ENCODE measurements at regions not wholly inside any gene's neighbourhood (a gene's known extent, or its start where the extent isn't known, plus 50 kb on each side); places are given as distances from the start of the nearest gene placed in this dataset.
A peak's percentile ranks its signal among the peaks of the same experiment; 100 is the strongest.

DNA sequence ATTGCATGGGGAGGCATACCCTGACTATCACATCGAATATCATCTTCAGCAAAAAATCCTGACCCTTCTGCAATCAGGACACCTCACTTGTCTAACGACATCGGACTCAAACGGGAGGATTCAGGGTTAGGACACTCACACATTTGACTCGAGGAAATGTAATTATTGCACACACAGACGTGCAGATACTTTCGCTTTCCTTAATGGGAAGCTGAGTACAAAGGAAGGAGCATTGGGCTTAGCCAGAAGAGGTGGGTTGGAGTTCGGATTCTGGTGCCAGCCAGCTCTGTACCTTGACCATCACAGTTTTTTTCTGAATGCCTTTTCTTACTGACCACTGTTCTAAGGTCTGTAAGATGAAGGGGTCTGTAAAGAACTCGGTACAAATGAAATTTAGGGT, 260.4 kb downstream of the GALC start:
- intact Hi-C loops (cut with DNase I), result no loop called here
- DNase-seq (ENCODE audit: extremely low spot score), result no peak
- H3K4me3 ChIP-seq, result no peak overlapping the region
- WGBS, result 74% methylated on average over 9 of the region's 9 CpGs
- no peaks in the 10 kb centered on the region for H3K36me3 ChIP-seq
- H3K9me3 ChIP-seq, result no peaks in the 10 kb centered on the region
- no peak overlapping the region for H3K27ac ChIP-seq (replicated peaks in 1 of 4)
- no peaks in the 10 kb centered on the region for H3K4me1 ChIP-seq
- no peaks in the 10 kb centered on the region for H3K27me3 ChIP-seq
- TF ChIP-seq POLR2AphosphoS5 (IDR thresholded peaks at IDR 0.05) (no peak), POLR2A (IDR thresholded peaks at IDR 0.05; ENCODE audit: low read depth) (no peak), CTCF (IDR thresholded peaks at IDR 0.05) (no peak), EP300 (IDR thresholded peaks at IDR 0.05) (no peak)

GRCh38 chr14:87725318-87725717, 267.7 kb downstream of the GALC start:
- Histone ChIP-seq H3K36me3 (no peaks in the 10 kb centered on the region), H3K9me3 (no peaks in the 10 kb centered on the region), H3K27ac (replicated peaks in 1 of 4) (no peak overlapping the region), H3K4me1 (no peaks in the 10 kb centered on the region), H3K27me3 (no peaks in the 10 kb centered on the region), H3K4me3 (no peak overlapping the region)
- TF ChIP-seq POLR2A (IDR thresholded peaks at IDR 0.05; ENCODE audit: low read depth) (no peak), CTCF (IDR thresholded peaks at IDR 0.05) (no peak), EP300 (IDR thresholded peaks at IDR 0.05) (no peak)
- 86% methylated on average over 4 of the region's 4 CpGs for WGBS
- intact Hi-C loops (cut with DNase I), result no loop called here
- no peak for DNase-seq (ENCODE audit: extremely low spot score)

GRCh38 chr14:87712396-87713090, 280.4 kb downstream of the GALC start:
- TF ChIP-seq EP300 (IDR thresholded peaks at IDR 0.05) (no peak), POLR2AphosphoS5 (IDR thresholded peaks at IDR 0.05) (no peak), POLR2A (IDR thresholded peaks at IDR 0.05; ENCODE audit: low read depth) (no peak), CTCF (IDR thresholded peaks at IDR 0.05) (no peak)
- Histone ChIP-seq H3K27ac (replicated peaks in 1 of 4) (no peak overlapping the region), H3K9me3 (no peaks in the 10 kb centered on the region), H3K36me3 (no peaks in the 10 kb centered on the region), H3K27me3 (no peaks in the 10 kb centered on the region), H3K4me1 (no peaks in the 10 kb centered on the region), H3K4me3 (no peak overlapping the region)
- WGBS, result 72% methylated on average over 6 of the region's 6 CpGs
- intact Hi-C loops (cut with DNase I), result no loop called here
- DNase-seq (ENCODE audit: extremely low spot score), result no peak

DNA sequence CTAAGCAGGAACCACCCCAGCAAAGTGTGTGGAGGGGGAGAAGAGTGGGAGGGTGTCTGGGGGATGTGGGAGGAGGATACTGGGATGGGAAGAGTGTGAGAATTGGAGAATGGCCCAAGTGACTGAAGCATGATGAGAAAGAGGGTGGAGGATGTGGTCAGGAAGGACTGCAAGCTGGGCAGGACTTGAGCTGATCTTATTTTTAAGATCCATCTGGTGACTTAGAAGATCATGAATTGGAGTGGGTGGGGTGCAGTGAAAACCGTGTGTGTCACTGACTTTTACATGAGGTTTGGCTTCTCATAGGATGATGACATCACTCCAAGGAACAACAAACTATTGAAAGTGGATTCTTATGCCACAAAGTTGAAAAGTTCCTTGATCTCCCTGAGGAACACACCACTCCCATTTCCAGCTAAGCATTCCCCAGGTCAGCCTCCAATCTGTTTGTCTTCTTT, 287.5 kb downstream of the GALC start:
- no peaks in the 10 kb centered on the region for H3K27me3 ChIP-seq
- H3K27ac ChIP-seq (replicated peaks in 1 of 4), result no peak overlapping the region
- 25% methylated on average over 1 of the region's 1 CpG for WGBS
- peak; percentile 81 for DNase-seq (ENCODE audit: extremely low spot score)
- intact Hi-C loops (cut with DNase I), result no loop called here
- no peaks in the 10 kb centered on the region for H3K9me3 ChIP-seq
- H3K4me3 ChIP-seq, result no peak overlapping the region
- no peaks in the 10 kb centered on the region for H3K4me1 ChIP-seq
- TF ChIP-seq CTCF (IDR thresholded peaks at IDR 0.05), result no peak
- TF ChIP-seq POLR2A (IDR thresholded peaks at IDR 0.05; ENCODE audit: low read depth), result no peak
- no peak for TF ChIP-seq EP300 (IDR thresholded peaks at IDR 0.05)
- no peak for TF ChIP-seq POLR2AphosphoS5 (IDR thresholded peaks at IDR 0.05)
- H3K36me3 ChIP-seq, result no peaks in the 10 kb centered on the region

GRCh38 chr14:87698481-87698880, 294.5 kb downstream of the GALC start:
- Histone ChIP-seq H3K4me3 (no peak overlapping the region), H3K9me3 (no peaks in the 10 kb centered on the region), H3K27ac (replicated peaks in 1 of 4) (no peak overlapping the region), H3K36me3 (no peaks in the 10 kb centered on the region), H3K27me3 (no peaks in the 10 kb centered on the region), H3K4me1 (no peaks in the 10 kb centered on the region)
- peak; percentile 45 for DNase-seq (ENCODE audit: extremely low spot score)
- intact Hi-C loops (cut with DNase I), result no loop called here
- 82% methylated on average over 3 of the region's 3 CpGs for WGBS
- TF ChIP-seq EP300 (IDR thresholded peaks at IDR 0.05) (no peak), POLR2AphosphoS5 (IDR thresholded peaks at IDR 0.05) (no peak), POLR2A (IDR thresholded peaks at IDR 0.05; ENCODE audit: low read depth) (no peak), CTCF (IDR thresholded peaks at IDR 0.05) (no peak)
